ENCODE measurements at regions not wholly inside any gene's neighbourhood (a gene's known extent, or its start where the extent isn't known, plus 50 kb on each side); places are given as distances from the start of the nearest gene placed in this dataset.

DNA sequence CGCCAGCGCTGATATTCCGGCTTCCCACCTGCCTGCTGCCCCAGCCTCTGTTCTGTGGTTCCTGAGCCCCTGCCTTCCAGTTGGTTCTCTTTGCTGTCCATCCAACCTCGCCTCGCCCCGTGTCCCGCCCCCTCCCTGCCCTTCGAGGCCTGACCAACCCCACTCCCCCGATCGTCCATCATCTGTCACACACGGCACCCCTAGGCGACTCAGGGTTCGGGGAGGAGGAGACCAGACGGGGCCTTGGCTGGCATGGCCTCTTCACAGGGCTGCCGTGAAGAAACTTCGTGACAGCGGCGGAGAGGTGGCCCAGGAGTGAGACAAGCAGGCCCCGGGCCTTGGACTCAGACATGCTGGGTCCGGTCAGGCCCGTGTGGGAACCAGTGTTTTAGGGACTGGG is 226.1 kb downstream of the QKI start:
- DNase-seq (ENCODE audit: insufficient read length, low spot score): no peak
- TF ChIP-seq, protein P1, sequence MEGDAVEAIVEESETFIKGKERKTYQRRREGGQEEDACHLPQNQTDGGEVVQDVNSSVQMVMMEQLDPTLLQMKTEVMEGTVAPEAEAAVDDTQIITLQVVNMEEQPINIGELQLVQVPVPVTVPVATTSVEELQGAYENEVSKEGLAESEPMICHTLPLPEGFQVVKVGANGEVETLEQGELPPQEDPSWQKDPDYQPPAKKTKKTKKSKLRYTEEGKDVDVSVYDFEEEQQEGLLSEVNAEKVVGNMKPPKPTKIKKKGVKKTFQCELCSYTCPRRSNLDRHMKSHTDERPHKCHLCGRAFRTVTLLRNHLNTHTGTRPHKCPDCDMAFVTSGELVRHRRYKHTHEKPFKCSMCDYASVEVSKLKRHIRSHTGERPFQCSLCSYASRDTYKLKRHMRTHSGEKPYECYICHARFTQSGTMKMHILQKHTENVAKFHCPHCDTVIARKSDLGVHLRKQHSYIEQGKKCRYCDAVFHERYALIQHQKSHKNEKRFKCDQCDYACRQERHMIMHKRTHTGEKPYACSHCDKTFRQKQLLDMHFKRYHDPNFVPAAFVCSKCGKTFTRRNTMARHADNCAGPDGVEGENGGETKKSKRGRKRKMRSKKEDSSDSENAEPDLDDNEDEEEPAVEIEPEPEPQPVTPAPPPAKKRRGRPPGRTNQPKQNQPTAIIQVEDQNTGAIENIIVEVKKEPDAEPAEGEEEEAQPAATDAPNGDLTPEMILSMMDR (IDR thresholded peaks at IDR 0.05; ENCODE audit: insufficient read depth, missing control alignments): no peak
- no peak for FAIRE-seq

DNA sequence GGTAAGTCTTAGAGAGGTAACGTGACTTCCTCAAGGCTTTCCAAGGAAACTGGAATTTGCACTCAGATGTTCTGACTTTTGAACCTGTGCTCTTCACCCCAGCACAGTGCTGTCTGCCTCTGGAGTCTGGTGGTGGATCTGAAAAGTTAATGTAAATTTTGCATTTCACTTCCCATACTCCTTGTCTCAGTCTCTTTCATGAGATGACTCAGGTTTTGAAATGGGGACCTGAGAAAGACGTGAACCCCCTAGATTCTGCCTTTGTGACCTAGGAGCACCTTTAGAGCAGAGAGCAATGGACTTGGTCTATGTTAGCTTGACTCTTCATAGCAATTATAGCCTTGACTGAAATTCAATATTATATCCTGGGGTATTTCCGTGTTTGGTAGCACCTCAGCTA is 223.0 kb downstream of the QKI start:
- DNase-seq (ENCODE audit: insufficient read length, low spot score) (no peak), FAIRE-seq (no peak)
- TF ChIP-seq, protein P1 (IDR thresholded peaks at IDR 0.05; ENCODE audit: insufficient read depth, missing control alignments): no peak

DNA sequence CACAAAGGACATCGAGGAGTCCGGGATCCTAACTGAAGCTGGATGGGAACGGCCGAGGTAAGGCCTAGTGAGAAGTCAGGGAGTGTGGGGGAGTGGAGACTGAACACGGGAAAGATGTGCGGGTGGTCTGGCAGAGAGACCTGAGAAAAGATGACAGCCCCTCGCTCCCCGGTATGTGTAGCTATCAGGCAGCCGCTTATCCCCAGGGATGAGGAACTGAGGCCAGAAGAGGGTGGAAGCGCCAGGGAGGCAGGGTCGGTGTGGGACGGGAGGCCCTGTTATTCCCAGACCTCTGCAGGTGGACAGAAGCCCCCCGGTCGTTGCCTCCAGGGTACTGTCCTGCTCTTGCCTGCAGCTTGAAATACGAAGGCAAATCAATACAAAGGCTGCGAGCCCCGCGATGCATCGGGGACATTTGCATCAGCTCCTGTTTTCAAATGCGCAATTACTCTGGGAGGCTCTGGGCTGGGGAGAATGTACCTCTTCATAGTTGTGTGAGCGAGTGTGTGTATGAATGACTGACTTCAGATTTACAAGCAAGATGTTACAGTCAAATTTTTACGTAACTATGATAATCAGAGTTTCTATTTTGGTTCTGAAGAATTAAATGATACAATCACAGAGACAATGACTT is 221.3 kb downstream of the QKI start:
- TF ChIP-seq, protein P1 (IDR thresholded peaks at IDR 0.05; ENCODE audit: insufficient read depth, missing control alignments): no peak
- FAIRE-seq (no peak), DNase-seq (ENCODE audit: insufficient read length, low spot score) (no peak)

DNA sequence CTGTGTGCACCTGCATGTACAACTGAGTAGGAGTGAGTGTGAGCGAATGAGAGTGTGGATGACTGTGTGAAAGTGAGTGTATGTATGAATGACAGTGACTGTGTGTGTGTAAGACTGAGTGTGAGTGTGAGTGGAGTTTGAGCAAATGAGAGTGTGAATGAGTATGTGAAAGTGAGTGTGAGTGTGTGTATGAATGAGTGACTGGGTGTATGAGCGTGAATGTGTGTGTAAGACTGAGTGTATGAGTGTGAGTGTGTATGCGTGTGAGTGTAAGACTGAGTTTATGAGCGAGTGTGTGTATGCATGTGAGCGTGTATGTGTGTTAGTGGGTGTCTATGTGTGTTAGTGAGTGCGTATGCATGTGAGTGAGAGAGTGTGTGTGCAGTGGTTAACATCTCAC is 220.8 kb downstream of the QKI start:
- DNase-seq (ENCODE audit: insufficient read length, low spot score): no peak
- FAIRE-seq: no peak
- TF ChIP-seq, protein P1 (IDR thresholded peaks at IDR 0.05; ENCODE audit: insufficient read depth, missing control alignments): no peak

DNA sequence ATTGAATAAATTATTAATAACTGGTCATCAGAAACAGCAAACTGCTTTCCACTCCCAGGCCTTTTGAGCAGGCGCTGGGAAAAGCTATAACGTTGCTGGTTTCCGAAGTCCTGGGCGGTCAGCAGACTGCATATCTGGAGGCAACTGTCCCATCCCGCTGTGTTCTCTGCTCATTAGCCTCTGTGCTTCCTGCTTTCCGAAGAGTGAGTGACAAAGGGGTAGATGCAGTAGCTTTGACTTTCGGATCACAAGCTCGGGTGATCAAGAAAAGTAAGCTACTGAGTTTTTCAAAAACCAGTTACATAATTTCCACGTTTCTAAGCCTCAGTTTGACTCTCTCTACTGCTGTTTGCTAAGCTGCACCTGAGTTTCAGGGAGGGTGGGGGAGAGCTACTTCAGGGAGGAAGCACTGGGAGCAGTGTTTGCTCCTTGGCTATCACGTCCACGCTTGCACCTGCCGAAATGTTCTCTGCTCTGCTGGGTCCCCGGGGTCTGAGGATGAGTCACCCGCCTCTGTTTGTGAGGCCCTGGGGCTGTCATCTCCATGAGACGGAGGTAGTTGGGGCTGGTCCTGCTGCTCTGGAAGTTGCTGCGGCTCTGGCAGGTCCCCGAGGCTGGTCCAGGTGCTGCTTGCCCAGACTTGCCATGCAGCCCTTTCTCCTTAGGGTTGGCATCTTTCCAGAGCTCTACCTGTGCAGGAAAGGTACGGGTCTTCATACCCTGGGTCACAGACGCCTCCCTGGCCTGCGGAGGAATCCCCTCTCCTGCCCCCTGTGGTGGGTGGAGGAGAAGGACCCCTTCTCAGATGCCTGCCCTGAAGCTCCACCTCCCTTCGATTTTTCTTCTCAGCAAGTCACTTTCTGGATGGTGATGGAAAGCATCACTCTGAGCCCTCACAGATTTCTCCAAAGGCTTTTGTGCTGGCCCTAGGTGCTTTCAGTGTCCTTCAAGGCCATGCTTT is 220.0 kb downstream of the QKI start:
- FAIRE-seq (no peak), DNase-seq (ENCODE audit: insufficient read length, low spot score) (no peak)
- TF ChIP-seq, protein P1 (IDR thresholded peaks at IDR 0.05; ENCODE audit: insufficient read depth, missing control alignments): no peak

DNA sequence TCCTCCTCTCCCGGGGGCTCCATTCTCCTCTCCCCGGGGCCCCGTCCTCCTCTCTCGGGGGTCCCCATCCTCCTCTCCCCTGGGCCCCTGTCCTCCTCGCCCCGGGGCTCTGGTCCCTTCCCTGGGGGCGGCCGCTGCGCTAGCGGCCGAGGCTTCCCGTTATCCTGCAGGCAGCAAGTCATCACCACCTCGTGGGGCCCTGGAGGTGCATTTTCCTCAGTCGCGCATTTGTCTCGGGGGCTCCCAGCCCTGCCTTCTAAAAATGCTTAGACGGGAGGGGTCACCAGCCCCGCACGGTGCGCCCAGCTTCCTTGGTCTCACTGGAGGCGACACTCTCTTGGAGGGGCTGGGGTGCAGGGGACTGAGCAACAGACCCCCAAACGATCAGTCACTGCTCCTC is 216.5 kb downstream of the QKI start:
- DNase-seq (ENCODE audit: insufficient read length, low spot score) (no peak), FAIRE-seq (no peak)
- TF ChIP-seq, protein P1 (IDR thresholded peaks at IDR 0.05; ENCODE audit: insufficient read depth, missing control alignments): no peak

DNA sequence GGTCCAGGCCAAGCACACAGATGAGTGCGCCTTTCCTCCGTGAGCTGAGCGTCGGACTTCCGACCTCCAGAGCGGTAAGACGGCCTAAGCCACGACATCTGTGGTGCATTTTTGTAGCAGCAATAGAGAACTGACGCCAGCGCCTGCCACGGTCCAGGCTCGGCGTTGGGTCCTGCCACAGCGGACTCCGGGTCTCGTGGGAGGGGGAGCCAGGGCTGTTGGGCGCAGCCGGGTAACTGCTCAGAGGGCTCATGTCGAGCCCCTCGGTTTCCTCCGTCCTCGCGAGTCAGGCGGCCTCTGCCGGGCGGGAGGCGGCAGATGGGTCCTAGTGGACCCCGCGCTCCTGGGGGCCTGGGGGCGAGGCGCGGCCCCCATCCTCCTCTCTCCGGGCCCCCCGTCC is 216.1 kb downstream of the QKI start:
- FAIRE-seq: no peak
- TF ChIP-seq, protein P1 (IDR thresholded peaks at IDR 0.05; ENCODE audit: insufficient read depth, missing control alignments): no peak
- DNase-seq (ENCODE audit: insufficient read length, low spot score): no peak
